SU-DHL-6 (cell line): ENCODE measurements at regions not wholly inside any gene's neighbourhood (a gene's known extent, or its start where the extent isn't known, plus 50 kb on each side); places are given as distances from the start of the nearest gene placed in this dataset.
"Not testable (repeated sequence)": the region's sequence is repeated elsewhere in the genome, so short reads cannot be mapped to it uniquely, and the experiment has no call there.

Source experiments
- H2AFZ ChIP-seq: fragments of 200-600 bp; sonication (generic); 2 replicates; pipeline ENCODE4 v1.6.1; 2014; ENCODE audit warnings: low read depth, mild to moderate bottlenecking, moderate library complexity, mixed read lengths, antibody characterized with exemption, low read length; ENCODE audit not compliant: severe bottlenecking
- H3F3A ChIP-seq: fragments of 200-600 bp; shearing (Covaris generic); 2 replicates; pipeline ENCODE4 v1.6.0; 2016; ENCODE audit warnings: antibody characterized with exemption, mild to moderate bottlenecking; ENCODE audit not compliant: insufficient read depth
- H3K27ac ChIP-seq: fragments of 200-600 bp; sonication (generic); 2 replicates; pipeline ENCODE4 v1.5.1; 2016; ENCODE audit warnings: low read depth, mild to moderate bottlenecking, low read length, moderate library complexity, mixed read lengths
- H3K27me3 ChIP-seq: fragments of 200-600 bp; sonication (generic), shearing (Covaris generic); 2 replicates; pipeline ENCODE4 v1.6.0; 2014; ENCODE audit warnings: mild to moderate bottlenecking, low read length
- H3K36me3 ChIP-seq: fragments of 200-600 bp; sonication (generic); 2 replicates; pipeline ENCODE4 v1.6.1; 2014; ENCODE audit warnings: mild to moderate bottlenecking, low read length, mixed read lengths
- H3K4me2 ChIP-seq: fragments of 300-600, 200-600 bp; shearing (Covaris generic), sonication (generic); 2 replicates; pipeline ENCODE4 v1.6.0; 2014; ENCODE audit warnings: low read length, low read depth, mild to moderate bottlenecking; ENCODE audit not compliant: poor library complexity, severe bottlenecking
- H3K4me3 ChIP-seq: fragments of 200-600 bp; sonication (generic); 2 replicates; pipeline ENCODE4 v1.5.1; 2014; ENCODE audit warnings: antibody characterized with exemption, low read length, mild to moderate bottlenecking, mixed read lengths; ENCODE audit not compliant: insufficient read depth, poor library complexity, severe bottlenecking
- H3K79me2 ChIP-seq: fragments of 200-600 bp; sonication (generic); 2 replicates; pipeline ENCODE4 v1.6.1; 2014; ENCODE audit warnings: mild to moderate bottlenecking, low read length, moderate library complexity; ENCODE audit not compliant: insufficient read depth
- H3K9ac ChIP-seq: fragments of 200-600 bp; sonication (generic); 2 replicates; pipeline ENCODE4 v1.7.0; 2014; ENCODE audit warnings: mild to moderate bottlenecking, low read length
- H3K9me2 ChIP-seq: fragments of 200-600 bp; sonication (generic); replicated peaks from 2 replicates; pipeline ENCODE4 v1.6.1; 2014; ENCODE audit warnings: low read length; ENCODE audit not compliant: insufficient read depth
- H3K9me3 ChIP-seq: fragments of 200-600 bp; sonication (generic); 2 replicates; pipeline ENCODE4 v1.6.1; 2014; ENCODE audit warnings: low read length, mixed read lengths; ENCODE audit not compliant: insufficient read depth
- H4K20me1 ChIP-seq: fragments of 200-600 bp; sonication (generic); 2 replicates; pipeline ENCODE4 v1.6.1; 2014; ENCODE audit warnings: low read depth, mild to moderate bottlenecking, antibody characterized with exemption, low read length, moderate library complexity, mixed read lengths
- EZH2phosphoT487 ChIP-seq: fragments of 200-600 bp; sonication (generic), shearing (Covaris generic); conservative IDR thresholded peaks from 2 replicates; pipeline ENCODE4 v1.6.1; 2018; ENCODE audit warnings: mild to moderate bottlenecking, antibody characterized with exemption, low read length, moderate library complexity, mixed read lengths
- TF ChIP-seq, protein P1 (sequence below): fragments of 200-600 bp; sonication (generic); IDR thresholded peaks from one replicate; pipeline ENCODE4 v1.5.1; 2017; ENCODE audit warnings: antibody characterized with exemption, mild to moderate bottlenecking, low read length, moderate library complexity; ENCODE audit not compliant: insufficient read depth, poor library complexity, severe bottlenecking

DNA sequence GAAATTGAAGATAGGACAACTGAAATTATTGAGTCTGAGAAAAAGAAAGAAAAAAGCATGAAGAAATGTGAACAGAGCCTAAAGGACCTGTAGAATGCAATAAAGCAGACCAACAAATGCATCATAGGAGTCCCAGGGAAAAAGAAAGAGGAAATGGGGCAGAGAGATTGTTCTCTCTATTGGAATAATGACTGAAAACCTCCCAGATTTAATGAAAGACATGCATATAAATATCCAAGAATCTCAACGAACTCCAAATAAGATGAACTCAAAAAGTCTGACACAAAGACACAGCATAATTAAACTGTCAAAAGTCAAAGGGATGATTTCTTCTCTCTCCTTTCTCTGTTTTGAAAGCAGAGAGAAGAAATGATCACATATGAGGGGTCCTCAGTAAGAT, 124.7 kb downstream of the MEX3B start:
- Histone ChIP-seq H3K79me2 (no peaks in the 10 kb centered on the region), H3F3A (no peaks in the 10 kb centered on the region), H2AFZ (no peak overlapping the region), H3K9ac (no peak overlapping the region), H3K27me3 (no peaks in the 10 kb centered on the region), H3K9me3 (peaks cover 10% of the 10 kb centered on the region; the same call in 1 of the 2 replicates), H3K4me3 (no peak overlapping the region), H3K36me3 (no peaks in the 10 kb centered on the region), H4K20me1 (no peaks in the 10 kb centered on the region), H3K27ac (no peak overlapping the region), H3K4me2 (no peak overlapping the region), H3K9me2 (no peaks in the 10 kb centered on the region)
- no peak for TF ChIP-seq EZH2phosphoT487
- TF ChIP-seq, protein P1, sequence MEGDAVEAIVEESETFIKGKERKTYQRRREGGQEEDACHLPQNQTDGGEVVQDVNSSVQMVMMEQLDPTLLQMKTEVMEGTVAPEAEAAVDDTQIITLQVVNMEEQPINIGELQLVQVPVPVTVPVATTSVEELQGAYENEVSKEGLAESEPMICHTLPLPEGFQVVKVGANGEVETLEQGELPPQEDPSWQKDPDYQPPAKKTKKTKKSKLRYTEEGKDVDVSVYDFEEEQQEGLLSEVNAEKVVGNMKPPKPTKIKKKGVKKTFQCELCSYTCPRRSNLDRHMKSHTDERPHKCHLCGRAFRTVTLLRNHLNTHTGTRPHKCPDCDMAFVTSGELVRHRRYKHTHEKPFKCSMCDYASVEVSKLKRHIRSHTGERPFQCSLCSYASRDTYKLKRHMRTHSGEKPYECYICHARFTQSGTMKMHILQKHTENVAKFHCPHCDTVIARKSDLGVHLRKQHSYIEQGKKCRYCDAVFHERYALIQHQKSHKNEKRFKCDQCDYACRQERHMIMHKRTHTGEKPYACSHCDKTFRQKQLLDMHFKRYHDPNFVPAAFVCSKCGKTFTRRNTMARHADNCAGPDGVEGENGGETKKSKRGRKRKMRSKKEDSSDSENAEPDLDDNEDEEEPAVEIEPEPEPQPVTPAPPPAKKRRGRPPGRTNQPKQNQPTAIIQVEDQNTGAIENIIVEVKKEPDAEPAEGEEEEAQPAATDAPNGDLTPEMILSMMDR = no peak

DNA sequence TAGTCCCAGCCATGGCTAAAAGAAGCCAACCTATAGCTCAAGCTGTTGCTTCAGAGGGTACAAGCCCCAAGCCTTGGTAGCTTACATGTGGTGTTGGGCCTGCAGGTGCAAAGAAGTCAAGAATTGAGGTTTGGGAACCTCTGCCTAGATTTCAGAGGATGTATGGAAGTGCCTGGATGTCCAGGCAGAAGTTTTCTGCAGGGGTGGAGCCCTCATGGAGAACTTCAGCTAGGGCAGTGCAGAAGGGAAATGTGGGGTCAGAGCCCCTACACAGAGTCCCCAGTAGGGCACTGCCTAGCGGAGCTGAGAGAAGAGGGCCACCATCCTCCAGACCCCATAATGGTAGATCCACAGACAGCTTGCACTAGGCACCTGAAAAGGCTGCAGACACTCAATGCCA, 127.1 kb downstream of the MEX3B start:
- not testable (repeated sequence) for H3K27ac ChIP-seq, H3K9me2 ChIP-seq, H3K79me2 ChIP-seq, H4K20me1 ChIP-seq, H3K4me2 ChIP-seq, H3K4me3 ChIP-seq, H3K9ac ChIP-seq, H2AFZ ChIP-seq, H3K27me3 ChIP-seq, H3K9me3 ChIP-seq, H3K36me3 ChIP-seq, H3F3A ChIP-seq

DNA sequence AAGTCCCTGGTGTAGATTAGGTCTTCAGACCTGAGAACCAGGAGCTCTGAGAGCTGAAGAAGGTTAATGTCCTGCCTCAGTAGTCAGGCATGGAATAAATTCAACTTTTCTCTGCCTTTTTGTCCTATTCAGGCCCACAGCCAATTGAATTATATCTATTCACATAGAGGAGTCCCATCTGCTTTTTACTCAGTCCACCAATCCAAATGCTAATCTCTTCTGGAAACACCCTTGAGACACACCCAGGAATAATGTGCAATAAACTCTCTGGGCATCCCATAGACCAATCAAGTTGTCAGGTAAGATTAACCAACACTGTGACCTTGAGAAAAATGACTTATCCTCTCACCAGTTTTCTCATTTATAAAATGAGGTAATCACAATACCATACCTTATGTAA, 129.4 kb downstream of the MEX3B start:
- H3K9me3 ChIP-seq = peaks cover 10% of the 10 kb centered on the region; the same call in 1 of the 2 replicates
- no peaks in the 10 kb centered on the region for H3K36me3 ChIP-seq

DNA sequence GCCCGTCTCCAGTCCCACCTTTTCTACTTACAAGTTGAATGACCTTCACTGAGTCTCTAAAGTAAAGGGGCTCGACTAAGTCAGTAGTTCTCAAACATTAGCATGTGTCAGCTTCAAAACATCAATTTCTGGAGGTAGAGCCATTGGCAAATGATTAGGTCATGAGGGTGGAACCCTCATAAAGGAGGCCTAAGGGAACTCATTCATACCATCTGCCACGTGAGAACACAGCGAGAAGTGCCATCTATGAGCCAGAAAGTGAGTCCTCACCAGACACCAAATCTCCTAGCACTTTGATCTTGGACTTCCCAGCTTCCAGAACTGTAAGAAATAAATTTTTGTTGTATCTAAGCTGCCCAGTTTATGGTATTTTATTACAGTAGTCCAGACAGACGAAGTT, 129.8 kb downstream of the MEX3B start:
- no peak for TF ChIP-seq EZH2phosphoT487
- TF ChIP-seq, protein P1 = no peak
- Histone ChIP-seq H3K27me3 (no peaks in the 10 kb centered on the region), H3K9me2 (no peaks in the 10 kb centered on the region), H3F3A (no peaks in the 10 kb centered on the region), H2AFZ (no peak overlapping the region), H3K4me2 (no peak overlapping the region), H3K4me3 (no peak overlapping the region), H3K79me2 (no peaks in the 10 kb centered on the region), H4K20me1 (no peaks in the 10 kb centered on the region), H3K27ac (no peak overlapping the region), H3K9me3 (peaks cover 10% of the 10 kb centered on the region; the same call in 1 of the 2 replicates), H3K9ac (no peak overlapping the region), H3K36me3 (no peaks in the 10 kb centered on the region)

More for the DNA sequence above, 129.4 kb downstream of the MEX3B start:
- Histone ChIP-seq H3K9ac (no peak overlapping the region), H3F3A (no peaks in the 10 kb centered on the region), H3K4me2 (no peak overlapping the region), H3K27ac (no peak overlapping the region), H4K20me1 (no peaks in the 10 kb centered on the region), H3K9me2 (no peaks in the 10 kb centered on the region), H3K79me2 (no peaks in the 10 kb centered on the region), H2AFZ (no peak overlapping the region), H3K27me3 (no peaks in the 10 kb centered on the region), H3K4me3 (no peak overlapping the region)
- TF ChIP-seq, protein P1 = no peak
- no peak for TF ChIP-seq EZH2phosphoT487
